Testis (tissue), 2 donors: ENCODE measurements at regions not wholly inside any gene's neighbourhood (a gene's known extent, or its start where the extent isn't known, plus 50 kb on each side); places are given as distances from the start of the nearest gene placed in this dataset.

Source experiments
- CTCF ChIP-seq, 3 experiments: fragments of 450-650 bp in 2 of 3; fragments of 200-600 bp in 1 of 3; sonication (generic) in 1 of 3; IDR thresholded peaks; one replicate each; pipeline ENCODE4 v1.5.1; 2016 to 2019; ENCODE audit warnings: antibody characterized with exemption in 3 of 3, mild to moderate bottlenecking in 2 of 3, moderate library complexity in 1 of 3
- POLR2A ChIP-seq: fragments of 450-650 bp; IDR thresholded peaks from one replicate; pipeline ENCODE4 v1.6.1; 2017; ENCODE audit warnings: antibody characterized with exemption, mild to moderate bottlenecking, moderate library complexity

- TF ChIP-seq CTCF (IDR thresholded peaks at IDR 0.05) = no peak
- no peak for TF ChIP-seq POLR2A
Observed at GRCh38 chr22:49203091-49203858, 624.4 kb downstream of the BRD1 start.
